ENCODE measurements at regions not wholly inside any gene's neighbourhood (a gene's known extent, or its start where the extent isn't known, plus 50 kb on each side); places are given as distances from the start of the nearest gene placed in this dataset.
A peak's percentile ranks its signal among the peaks of the same experiment; 100 is the strongest.

GRCh38 chr2:18286897-18287296 lies 273.6 kb downstream of the RDH14 start:
- Histone ChIP-seq H4K20me1 (ENCODE audit: control insufficient read depth, extremely low read depth, insufficient read depth, low read length) (no peaks in the 10 kb centered on the region), H3K36me3 (ENCODE audit: control insufficient read depth in 2 of 2, extremely low read depth in 1 of 2, insufficient read depth in 2 of 2, low read length in 2 of 2) (no peaks in the 10 kb centered on the region), H2AFZ (ENCODE audit: control insufficient read depth, low read length) (no peak overlapping the region), H3K4me3 (ENCODE audit: control insufficient read depth in 2 of 3, extremely low read depth in 1 of 3, insufficient read depth in 2 of 3, low read depth in 1 of 3, low read length in 3 of 3) (no peak overlapping the region), H3K9me3 (ENCODE audit: control insufficient read depth, low read depth, low read length) (no peaks in the 10 kb centered on the region), H3K4me1 (ENCODE audit: control insufficient read depth, extremely low read depth, insufficient read depth, low read length) (peaks cover 17% of the 10 kb centered on the region), H3K79me2 (ENCODE audit: control insufficient read depth, insufficient read depth, low read length) (no peaks in the 10 kb centered on the region), H3K27me3 (ENCODE audit: control insufficient read depth, extremely low read depth, insufficient read depth, low read length) (no peaks in the 10 kb centered on the region), H3K27ac (ENCODE audit: control insufficient read depth, insufficient read depth, low read length) (no peak overlapping the region), H3K9me1 (ENCODE audit: control insufficient read depth, extremely low read depth, insufficient read depth, low read length) (no peaks in the 10 kb centered on the region), H3K9ac (ENCODE audit: control insufficient read depth, extremely low read depth, insufficient read depth, low read length) (no peak overlapping the region), H3K4me2 (ENCODE audit: control insufficient read depth, extremely low read depth, insufficient read depth, low read depth, low read length) (no peak overlapping the region)
- DNase-seq (ENCODE audit: low read depth, low spot score) (no peak), FAIRE-seq (no peak)
- dilution Hi-C loops (cut with MboI; ENCODE audit: extremely low pct_ligation_motif_present, low sequenced_read_pairs), result no loop called here
- TF ChIP-seq CTCF (optimal IDR thresholded peaks at IDR 0.05 in 1 of 3, IDR thresholded peaks at IDR 0.05 in 1 of 3, conservative IDR thresholded peaks at IDR 0.05 in 1 of 3; ENCODE audit: extremely low read depth in 1 of 3, insufficient read depth in 2 of 3, low read length in 3 of 3) (no peak), EZH2 (IDR thresholded peaks at IDR 0.05; ENCODE audit: low read length) (no peak)

- Histone ChIP-seq H3K9me3 (ENCODE audit: control insufficient read depth, low read depth, low read length) (no peaks in the 10 kb centered on the region), H3K9ac (ENCODE audit: control insufficient read depth, extremely low read depth, insufficient read depth, low read length) (peak overlapping the region; percentile 9), H3K27ac (ENCODE audit: control insufficient read depth, insufficient read depth, low read length) (peak overlapping the region; percentile 75), H3K27me3 (ENCODE audit: control insufficient read depth, extremely low read depth, insufficient read depth, low read length) (no peaks in the 10 kb centered on the region), H3K4me1 (ENCODE audit: control insufficient read depth, extremely low read depth, insufficient read depth, low read length) (peaks cover 12% of the 10 kb centered on the region), H2AFZ (ENCODE audit: control insufficient read depth, low read length) (peak overlapping the region; percentile 46), H3K4me3 (ENCODE audit: control insufficient read depth in 2 of 3, extremely low read depth in 1 of 3, insufficient read depth in 2 of 3, low read depth in 1 of 3, low read length in 3 of 3) (peak overlapping the region in 2 of 3 experiments; percentile 3 to 7), H3K79me2 (ENCODE audit: control insufficient read depth, insufficient read depth, low read length) (no peaks in the 10 kb centered on the region), H3K4me2 (ENCODE audit: control insufficient read depth, extremely low read depth, insufficient read depth, low read depth, low read length) (peak overlapping the region; percentile 65), H3K9me1 (ENCODE audit: control insufficient read depth, extremely low read depth, insufficient read depth, low read length) (no peaks in the 10 kb centered on the region), H3K36me3 (ENCODE audit: control insufficient read depth in 2 of 2, extremely low read depth in 1 of 2, insufficient read depth in 2 of 2, low read length in 2 of 2) (no peaks in the 10 kb centered on the region), H4K20me1 (ENCODE audit: control insufficient read depth, extremely low read depth, insufficient read depth, low read length) (no peaks in the 10 kb centered on the region)
- TF ChIP-seq EZH2 (IDR thresholded peaks at IDR 0.05; ENCODE audit: low read length) (no peak), CTCF (optimal IDR thresholded peaks at IDR 0.05 in 1 of 3, IDR thresholded peaks at IDR 0.05 in 1 of 3, conservative IDR thresholded peaks at IDR 0.05 in 1 of 3; ENCODE audit: extremely low read depth in 1 of 3, insufficient read depth in 2 of 3, low read length in 3 of 3) (no peak)
- peak; percentile 86 for FAIRE-seq
- DNase-seq (ENCODE audit: low read depth, low spot score), result peak; percentile 36
- dilution Hi-C loops (cut with MboI; ENCODE audit: extremely low pct_ligation_motif_present, low sequenced_read_pairs), result no loop called here
These were observed 276.1 kb downstream of the RDH14 start for GRCh38 chr2:18284331-18284730.

All from keratinocyte (primary cell).